ENCODE measurements at regions not wholly inside any gene's neighbourhood (a gene's known extent, or its start where the extent isn't known, plus 50 kb on each side); places are given as distances from the start of the nearest gene placed in this dataset.

DNA sequence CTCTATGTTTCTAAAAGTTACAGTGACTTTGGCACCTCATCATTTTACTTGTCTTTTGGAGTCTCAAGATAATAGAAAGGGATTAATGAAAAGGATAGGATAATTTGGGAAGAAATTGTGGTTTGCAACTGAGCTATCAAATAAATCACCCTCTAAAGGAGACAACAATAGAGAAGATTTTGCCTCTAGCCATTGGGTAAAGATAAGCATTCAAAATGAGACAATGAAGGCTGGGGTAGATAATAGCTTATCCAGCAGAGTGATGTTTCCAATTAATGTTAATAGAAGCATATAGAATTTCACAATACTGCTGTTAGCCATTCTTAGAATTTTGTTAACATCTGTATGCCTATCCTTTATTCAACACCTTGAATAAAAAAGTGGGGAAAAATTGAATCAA lies 1177.6 kb downstream of the ADGRL3 start:
- ChIA-PET POLR2A (no interaction called here), CTCF (ENCODE audit: low intra/inter-chr PET ratio, low total read pairs) (no interaction called here)
- TF ChIP-seq CEBPB (IDR thresholded peaks at IDR 0.05; ENCODE audit: borderline replicate concordance, low read depth, low read length) (no peak), MTA1 (CRISPR knock-in tag; IDR thresholded peaks at IDR 0.05; ENCODE audit: borderline replicate concordance) (no peak), NFKBIZ (CRISPR knock-in tag; IDR thresholded peaks at IDR 0.05) (no peak), PHB2 (IDR thresholded peaks at IDR 0.05; ENCODE audit: partially characterized antibody) (no peak)
- TF ChIP-seq, protein P1, sequence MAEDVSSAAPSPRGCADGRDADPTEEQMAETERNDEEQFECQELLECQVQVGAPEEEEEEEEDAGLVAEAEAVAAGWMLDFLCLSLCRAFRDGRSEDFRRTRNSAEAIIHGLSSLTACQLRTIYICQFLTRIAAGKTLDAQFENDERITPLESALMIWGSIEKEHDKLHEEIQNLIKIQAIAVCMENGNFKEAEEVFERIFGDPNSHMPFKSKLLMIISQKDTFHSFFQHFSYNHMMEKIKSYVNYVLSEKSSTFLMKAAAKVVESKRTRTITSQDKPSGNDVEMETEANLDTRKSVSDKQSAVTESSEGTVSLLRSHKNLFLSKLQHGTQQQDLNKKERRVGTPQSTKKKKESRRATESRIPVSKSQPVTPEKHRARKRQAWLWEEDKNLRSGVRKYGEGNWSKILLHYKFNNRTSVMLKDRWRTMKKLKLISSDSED (CRISPR knock-in tag; IDR thresholded peaks at IDR 0.05) = no peak
- Histone ChIP-seq H3K4me3 (replicated peaks in 1 of 3; ENCODE audit: insufficient read depth in 1 of 3, low read depth in 2 of 3, low read length in 3 of 3) (no peak overlapping the region), H4K20me1 (ENCODE audit: insufficient read depth, low read length) (no peaks in the 10 kb centered on the region), H3K36me3 (replicated peaks in 1 of 2; ENCODE audit: control insufficient read depth in 1 of 2, insufficient read depth in 2 of 2, low read length in 2 of 2) (no peaks in the 10 kb centered on the region), H3K79me2 (ENCODE audit: insufficient read depth, low read length) (no peaks in the 10 kb centered on the region), H3K9ac (ENCODE audit: insufficient read depth, low read depth, low read length) (no peak overlapping the region), H3K9me3 (ENCODE audit: low read length) (no peaks in the 10 kb centered on the region), H3K4me1 (ENCODE audit: insufficient read depth, low read length) (no peaks in the 10 kb centered on the region), H3K27me3 (ENCODE audit: control insufficient read depth in 1 of 2, insufficient read depth in 2 of 2, low read length in 2 of 2) (no peaks in the 10 kb centered on the region), H3K4me2 (ENCODE audit: low read depth, low read length) (no peak overlapping the region), H2AFZ (ENCODE audit: low read length) (no peak overlapping the region), H3K27ac (ENCODE audit: extremely low read length, insufficient read depth, low read length) (no peak overlapping the region)
- ATAC-seq = no peak
- no peak for FAIRE-seq
- in situ Hi-C loops (cut with HindIII; ENCODE audit: extremely low pct_ligation_motif_present, low pct_unique_long_range_greater_than_20kb) (no loop called here), intact Hi-C loops (cut with micrococcal nuclease; ENCODE audit: unreplicated experiment) (no loop called here)
- no TSS peak for BruUV-seq (replicated peaks)
- no peak for DNase-seq (ENCODE audit: low spot score)

DNA sequence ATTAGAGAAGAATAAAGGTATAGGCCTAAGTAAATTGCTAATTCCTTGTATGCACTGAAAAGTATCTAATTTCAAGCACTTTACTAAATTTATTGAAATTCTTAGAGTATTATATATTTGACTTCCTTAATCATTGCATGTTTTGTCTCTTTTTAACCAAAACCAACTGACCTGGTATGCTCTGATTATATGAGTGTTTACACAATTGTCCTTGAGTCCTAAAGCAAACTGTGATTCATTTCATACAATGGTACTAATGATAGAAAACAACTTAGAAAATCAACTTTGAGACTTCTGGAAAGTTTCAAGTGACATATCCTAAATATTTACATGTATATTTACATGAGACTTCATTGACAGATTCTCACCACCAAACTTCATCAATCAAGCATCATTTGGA lies 1177.1 kb downstream of the ADGRL3 start:
- no peaks in the 10 kb centered on the region for H3K4me1 ChIP-seq (ENCODE audit: insufficient read depth, low read length)
- no TSS peak for BruUV-seq (replicated peaks)
- DNase-seq (ENCODE audit: low spot score) = no peak
- in situ Hi-C loops (cut with HindIII; ENCODE audit: extremely low pct_ligation_motif_present, low pct_unique_long_range_greater_than_20kb) = no loop called here
- H3K9me3 ChIP-seq (ENCODE audit: low read length) = no peaks in the 10 kb centered on the region
- H3K27me3 ChIP-seq (ENCODE audit: control insufficient read depth in 1 of 2, insufficient read depth in 2 of 2, low read length in 2 of 2) = no peaks in the 10 kb centered on the region
- intact Hi-C loops (cut with micrococcal nuclease; ENCODE audit: unreplicated experiment) = no loop called here
- no peak overlapping the region for H3K9ac ChIP-seq (ENCODE audit: insufficient read depth, low read depth, low read length)
- H3K4me3 ChIP-seq (replicated peaks in 1 of 3; ENCODE audit: insufficient read depth in 1 of 3, low read depth in 2 of 3, low read length in 3 of 3) = no peak overlapping the region
- FAIRE-seq = no peak
- TF ChIP-seq, protein P2, sequence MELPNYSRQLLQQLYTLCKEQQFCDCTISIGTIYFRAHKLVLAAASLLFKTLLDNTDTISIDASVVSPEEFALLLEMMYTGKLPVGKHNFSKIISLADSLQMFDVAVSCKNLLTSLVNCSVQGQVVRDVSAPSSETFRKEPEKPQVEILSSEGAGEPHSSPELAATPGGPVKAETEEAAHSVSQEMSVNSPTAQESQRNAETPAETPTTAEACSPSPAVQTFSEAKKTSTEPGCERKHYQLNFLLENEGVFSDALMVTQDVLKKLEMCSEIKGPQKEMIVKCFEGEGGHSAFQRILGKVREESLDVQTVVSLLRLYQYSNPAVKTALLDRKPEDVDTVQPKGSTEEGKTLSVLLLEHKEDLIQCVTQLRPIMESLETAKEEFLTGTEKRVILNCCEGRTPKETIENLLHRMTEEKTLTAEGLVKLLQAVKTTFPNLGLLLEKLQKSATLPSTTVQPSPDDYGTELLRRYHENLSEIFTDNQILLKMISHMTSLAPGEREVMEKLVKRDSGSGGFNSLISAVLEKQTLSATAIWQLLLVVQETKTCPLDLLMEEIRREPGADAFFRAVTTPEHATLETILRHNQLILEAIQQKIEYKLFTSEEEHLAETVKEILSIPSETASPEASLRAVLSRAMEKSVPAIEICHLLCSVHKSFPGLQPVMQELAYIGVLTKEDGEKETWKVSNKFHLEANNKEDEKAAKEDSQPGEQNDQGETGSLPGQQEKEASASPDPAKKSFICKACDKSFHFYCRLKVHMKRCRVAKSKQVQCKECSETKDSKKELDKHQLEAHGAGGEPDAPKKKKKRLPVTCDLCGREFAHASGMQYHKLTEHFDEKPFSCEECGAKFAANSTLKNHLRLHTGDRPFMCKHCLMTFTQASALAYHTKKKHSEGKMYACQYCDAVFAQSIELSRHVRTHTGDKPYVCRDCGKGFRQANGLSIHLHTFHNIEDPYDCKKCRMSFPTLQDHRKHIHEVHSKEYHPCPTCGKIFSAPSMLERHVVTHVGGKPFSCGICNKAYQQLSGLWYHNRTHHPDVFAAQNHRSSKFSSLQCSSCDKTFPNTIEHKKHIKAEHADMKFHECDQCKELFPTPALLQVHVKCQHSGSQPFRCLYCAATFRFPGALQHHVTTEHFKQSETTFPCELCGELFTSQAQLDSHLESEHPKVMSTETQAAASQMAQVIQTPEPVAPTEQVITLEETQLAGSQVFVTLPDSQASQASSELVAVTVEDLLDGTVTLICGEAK (IDR thresholded peaks at IDR 0.05) = no peak
- TF ChIP-seq, protein P2 (CRISPR knock-in tag; IDR thresholded peaks at IDR 0.05) = no peak
- no peak for TF ChIP-seq ZNF350 (CRISPR knock-in tag; IDR thresholded peaks at IDR 0.05; ENCODE audit: borderline replicate concordance, low read depth)
- TF ChIP-seq KDM5B (CRISPR knock-in tag; IDR thresholded peaks at IDR 0.05; ENCODE audit: borderline replicate concordance) = no peak
- TF ChIP-seq NFYC (CRISPR knock-in tag; IDR thresholded peaks at IDR 0.05) = no peak
- ATAC-seq = no peak
- POLR2A ChIA-PET = no interaction called here
- CTCF ChIA-PET (ENCODE audit: low intra/inter-chr PET ratio, low total read pairs) = no interaction called here
- H4K20me1 ChIP-seq (ENCODE audit: insufficient read depth, low read length) = no peaks in the 10 kb centered on the region
- no peak overlapping the region for H3K4me2 ChIP-seq (ENCODE audit: low read depth, low read length)
- H3K27ac ChIP-seq (ENCODE audit: extremely low read length, insufficient read depth, low read length) = no peak overlapping the region
- no peak overlapping the region for H2AFZ ChIP-seq (ENCODE audit: low read length)
- H3K36me3 ChIP-seq (replicated peaks in 1 of 2; ENCODE audit: control insufficient read depth in 1 of 2, insufficient read depth in 2 of 2, low read length in 2 of 2) = no peaks in the 10 kb centered on the region
- no peaks in the 10 kb centered on the region for H3K79me2 ChIP-seq (ENCODE audit: insufficient read depth, low read length)

Measured in HepG2 (cell line).